GM13977 (cell line): ENCODE measurements at regions not wholly inside any gene's neighbourhood (a gene's known extent, or its start where the extent isn't known, plus 50 kb on each side); places are given as distances from the start of the nearest gene placed in this dataset.

ENCODE experiments used
- DNase-seq: peaks from one replicate; pipeline ENCODE4 v3.0.0; 2012; ENCODE audit warnings: low spot score
- CTCF ChIP-seq: IDR thresholded peaks from 2 replicates; pipeline ENCODE4 v1.5.1; 2012; ENCODE audit warnings: mild to moderate bottlenecking, control low read depth; ENCODE audit not compliant: insufficient read depth; ENCODE audit errors: extremely low read depth, missing control alignments
- in situ Hi-C: fragments of 300-500 bp; cut with MboI; formaldehyde crosslinking; loops from one replicate; pipeline ENCODE4 v1.12.0; 2022; ENCODE audit warnings: low sequenced_read_pairs, low pct_unique_long_range_greater_than_20kb, mixed read lengths, inconsistent platforms; ENCODE audit not compliant: unreplicated experiment

GRCh38 chr7:131624536-131624935, 68.1 kb upstream of the PODXL start:
- DNase-seq, result no peak
- TF ChIP-seq CTCF, result no peak
- in situ Hi-C loops, result no loop called here

DNA sequence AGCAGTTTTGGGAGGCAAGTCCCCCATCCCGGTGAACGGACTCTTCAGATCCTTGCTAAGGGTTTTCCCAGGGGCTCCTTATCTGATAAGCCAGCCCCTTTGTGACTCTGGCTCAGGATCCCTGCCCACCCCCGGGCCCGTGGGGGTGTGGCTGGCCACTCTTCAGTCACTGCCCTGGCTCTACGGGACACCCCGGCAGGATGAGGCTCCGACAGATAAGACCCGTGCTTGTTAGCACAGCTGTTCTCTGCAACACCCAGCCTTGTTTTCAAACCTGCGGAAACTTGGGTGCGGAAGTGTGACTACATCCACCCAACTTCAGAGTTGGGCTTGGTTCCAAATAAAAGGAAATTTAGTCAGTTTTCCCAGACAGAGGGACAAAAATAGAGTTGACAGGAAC, 66.7 kb upstream of the PODXL start:
- TF ChIP-seq CTCF, result no peak
- in situ Hi-C loops, result no loop called here
- DNase-seq, result no peak

DNA sequence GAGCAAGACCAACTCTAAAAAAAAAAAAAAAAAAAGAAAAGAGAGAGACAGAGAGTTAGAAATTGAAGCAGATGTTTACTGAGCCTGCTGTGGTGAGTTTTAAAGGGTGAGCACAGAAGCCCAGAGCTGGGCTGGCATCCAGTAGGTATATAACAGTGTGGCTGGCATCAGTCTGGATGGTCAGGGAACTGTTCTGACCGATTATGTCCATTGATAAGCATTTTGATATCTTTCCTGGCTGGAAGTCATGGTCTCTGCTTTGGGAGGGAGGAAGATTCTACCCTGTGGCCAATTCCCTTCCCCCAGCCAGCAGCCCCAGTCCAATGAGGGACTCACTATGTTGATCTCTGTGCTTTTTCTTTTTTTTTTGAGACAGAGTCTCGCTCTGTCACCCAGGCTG, 65.2 kb upstream of the PODXL start:
- in situ Hi-C loops, result no loop called here
- DNase-seq, result no peak

DNA sequence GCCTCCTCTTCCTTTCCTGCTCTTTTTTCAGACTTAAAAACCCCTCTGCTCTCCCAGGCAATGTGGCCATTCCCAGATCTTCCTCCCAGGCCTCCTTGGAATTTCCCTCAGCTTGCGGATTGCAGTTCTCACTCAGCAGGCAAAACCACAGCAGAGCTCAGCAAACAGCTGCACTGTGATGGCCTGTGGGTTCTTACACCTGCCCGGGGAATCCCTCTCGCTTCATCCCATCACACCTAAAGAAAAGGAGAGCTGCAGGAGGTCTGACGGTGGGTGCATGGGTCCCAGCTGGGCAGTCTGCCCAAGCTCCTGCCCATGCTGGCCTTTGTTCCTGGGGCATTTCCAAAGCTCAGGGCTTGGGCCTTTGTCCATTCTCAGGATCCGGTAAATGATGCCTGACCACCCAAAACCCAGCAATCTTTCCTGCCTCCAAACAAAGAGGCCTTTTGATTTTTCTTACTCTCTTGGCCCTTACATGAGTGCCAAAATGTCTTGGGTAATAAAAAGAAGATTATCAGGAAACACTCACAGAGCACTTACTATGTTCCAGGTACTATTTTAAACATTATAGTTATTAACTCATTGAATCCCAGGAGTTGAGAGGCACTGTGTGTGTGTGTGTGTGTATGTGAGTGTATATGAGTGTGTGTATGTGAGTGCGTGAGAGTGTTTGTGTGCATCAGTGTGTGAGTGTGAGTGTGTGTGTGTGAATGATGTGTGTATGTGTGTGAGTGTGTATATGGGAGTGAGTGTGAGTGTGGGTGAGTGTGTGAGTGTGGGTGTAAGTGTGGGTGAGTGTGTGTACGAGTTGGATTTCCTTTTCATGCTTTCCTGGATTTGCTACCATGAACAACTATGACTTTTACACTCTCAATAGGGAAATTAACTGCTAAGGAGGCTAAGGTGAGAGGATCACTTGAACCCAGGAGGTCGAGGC, 64.5 kb upstream of the PODXL start:
- no peak for DNase-seq
- no peak for TF ChIP-seq CTCF
- in situ Hi-C loops, result no loop called here

More for the DNA sequence above, 65.2 kb upstream of the PODXL start:
- no peak for TF ChIP-seq CTCF

GRCh38 chr7:131619336-131620305, 63.2 kb upstream of the PODXL start:
- no peak for DNase-seq
- TF ChIP-seq CTCF, result no peak
- in situ Hi-C loops, result no loop called here

DNA sequence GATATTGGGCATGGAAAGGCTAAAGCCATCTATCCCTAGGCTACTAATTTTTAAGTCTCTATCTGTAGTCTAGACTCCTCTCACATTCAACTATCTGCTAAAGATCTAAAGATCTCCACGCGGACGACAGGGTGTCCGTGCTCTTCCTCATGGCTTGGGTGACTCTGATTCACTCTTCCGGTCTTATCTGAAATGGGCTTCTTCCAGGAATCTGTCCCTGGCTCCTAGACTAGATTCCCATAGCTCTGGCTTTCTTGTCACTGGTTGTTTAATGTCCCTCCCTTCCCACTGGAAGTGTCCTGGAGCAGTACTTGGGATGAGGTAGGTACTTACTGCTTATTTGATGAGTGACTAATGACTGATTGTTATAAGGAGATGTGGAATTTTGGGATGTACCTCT, 62.0 kb upstream of the PODXL start:
- no peak for TF ChIP-seq CTCF
- in situ Hi-C loops, result no loop called here
- DNase-seq, result no peak
